ENCODE measurements at regions not wholly inside any gene's neighbourhood (a gene's known extent, or its start where the extent isn't known, plus 50 kb on each side); places are given as distances from the start of the nearest gene placed in this dataset.
"Not testable (repeated sequence)": the region's sequence is repeated elsewhere in the genome, so short reads cannot be mapped to it uniquely, and the experiment has no call there.

- intact Hi-C loops (cut with DNase I), result no loop called here
- Histone ChIP-seq H3K27ac (no peak overlapping the region), H3K9me3 (no peaks in the 10 kb centered on the region), H3K36me3 (no peaks in the 10 kb centered on the region), H3K27me3 (no peaks in the 10 kb centered on the region), H3K4me3 (no peak overlapping the region), H3K4me1 (no peaks in the 10 kb centered on the region)
- WGBS (ENCODE audit: insufficient coverage, low coverage, low lambda C conversion rate, missing lambda C conversion rate), result 22% methylated on average over 1 of the region's 1 CpG
- no peak for DNase-seq
- TF ChIP-seq POLR2A (IDR thresholded peaks at IDR 0.05) (no peak), CTCF (IDR thresholded peaks at IDR 0.05) (no peak)
- no peak for ATAC-seq
Observed at GRCh38 chr1:188170935-188171334, 1342.2 kb downstream of the PLA2G4A start.

GRCh38 chr1:188182063-188182462, 1353.3 kb downstream of the PLA2G4A start:
- ATAC-seq; H3K27ac ChIP-seq; H3K4me3 ChIP-seq; H3K27me3 ChIP-seq; H3K4me1 ChIP-seq; intact Hi-C loops (cut with DNase I); DNase-seq; H3K9me3 ChIP-seq; H3K36me3 ChIP-seq: not testable (repeated sequence)
- WGBS (ENCODE audit: insufficient coverage, low coverage, low lambda C conversion rate, missing lambda C conversion rate), result 74% methylated on average over 9 of the region's 10 CpGs

- no peaks in the 10 kb centered on the region for H3K9me3 ChIP-seq
- 39% methylated on average over 2 of the region's 2 CpGs for WGBS (ENCODE audit: insufficient coverage, low coverage, low lambda C conversion rate, missing lambda C conversion rate)
- intact Hi-C loops (cut with DNase I), result no loop called here
- ATAC-seq (no peak), DNase-seq (no peak)
- H3K27me3 ChIP-seq, result no peaks in the 10 kb centered on the region
- H3K27ac ChIP-seq, result no peak overlapping the region
- no peaks in the 10 kb centered on the region for H3K36me3 ChIP-seq
- no peak for TF ChIP-seq POLR2A (IDR thresholded peaks at IDR 0.05)
- no peak for TF ChIP-seq CTCF (IDR thresholded peaks at IDR 0.05)
- H3K4me1 ChIP-seq, result no peaks in the 10 kb centered on the region
- H3K4me3 ChIP-seq, result no peak overlapping the region
Observed at GRCh38 chr1:188188317-188188716, 1359.6 kb downstream of the PLA2G4A start.

GRCh38 chr1:188194916-188195315, 1366.2 kb downstream of the PLA2G4A start:
- no peak for ATAC-seq
- intact Hi-C loops (cut with DNase I), result no loop called here
- TF ChIP-seq POLR2A (IDR thresholded peaks at IDR 0.05) (no peak), CTCF (IDR thresholded peaks at IDR 0.05) (no peak)
- H3K27ac ChIP-seq, result no peak overlapping the region
- H3K36me3 ChIP-seq, result no peaks in the 10 kb centered on the region
- no peak for DNase-seq
- H3K4me1 ChIP-seq, result no peaks in the 10 kb centered on the region
- no peaks in the 10 kb centered on the region for H3K27me3 ChIP-seq
- no peaks in the 10 kb centered on the region for H3K9me3 ChIP-seq
- whole genome bisulfite sequencing (ENCODE audit: insufficient coverage, low coverage, low lambda C conversion rate, missing lambda C conversion rate), result 29% methylated on average over 1 of the region's 1 CpG
- no peak overlapping the region for H3K4me3 ChIP-seq

- TF ChIP-seq POLR2A (IDR thresholded peaks at IDR 0.05), result no peak
- no peak for TF ChIP-seq CTCF (IDR thresholded peaks at IDR 0.05)
- WGBS (ENCODE audit: insufficient coverage, low coverage, low lambda C conversion rate, missing lambda C conversion rate), result 68% methylated on average over 1 of the region's 1 CpG
- no peak overlapping the region for H3K27ac ChIP-seq
- H3K4me3 ChIP-seq, result no peak overlapping the region
- no peaks in the 10 kb centered on the region for H3K9me3 ChIP-seq
- H3K4me1 ChIP-seq, result no peaks in the 10 kb centered on the region
- H3K27me3 ChIP-seq, result no peaks in the 10 kb centered on the region
- H3K36me3 ChIP-seq, result no peaks in the 10 kb centered on the region
- no peak for ATAC-seq
- no peak for DNase-seq
- intact Hi-C loops (cut with DNase I), result no loop called here
Observed at GRCh38 chr1:188218289-188218688, 1389.5 kb downstream of the PLA2G4A start.

Measured in right lobe of liver (tissue), 6 donors.